ENCODE measurements at regions not wholly inside any gene's neighbourhood (a gene's known extent, or its start where the extent isn't known, plus 50 kb on each side); places are given as distances from the start of the nearest gene placed in this dataset.
A peak's percentile ranks its signal among the peaks of the same experiment; 100 is the strongest.

- Histone ChIP-seq H2BK120ac (replicated peaks; ENCODE audit: low read depth, low read length) (no peak overlapping the region), H3K27me3 (replicated peaks in 1 of 4; ENCODE audit: control insufficient read depth in 3 of 4, extremely low read depth in 1 of 4, insufficient read depth in 3 of 4, low read length in 3 of 4) (no peaks in the 10 kb centered on the region; a peak in 1 of 7 replicates), H3K4me3 (ENCODE audit: extremely low read depth in 1 of 4, insufficient read depth in 2 of 4, low read depth in 3 of 4, low read length in 4 of 4) (no peak overlapping the region), H3K9ac (replicated peaks in 1 of 4; ENCODE audit: extremely low read depth in 1 of 4, low read depth in 3 of 4, low read length in 3 of 4) (no peak overlapping the region), H3K23ac (ENCODE audit: insufficient read length) (no peak overlapping the region), H2AFZ (ENCODE audit: low read length) (peak overlapping the region; percentile 13; the same call in 1 of the 2 replicates), H4K8ac (ENCODE audit: extremely low read depth, insufficient read depth, low read length) (no peak overlapping the region), H4K20me1 (replicated peaks in 1 of 2; ENCODE audit: control insufficient read depth in 1 of 2, insufficient read depth in 2 of 2, low read length in 2 of 2) (no peaks in the 10 kb centered on the region), H3K4me2 (ENCODE audit: insufficient read depth in 1 of 2, low read depth in 2 of 2, low read length in 2 of 2) (no peak overlapping the region), H3K23me2 (ENCODE audit: low read depth, low read length) (no peaks in the 10 kb centered on the region), H3K79me2 (ENCODE audit: control insufficient read depth in 1 of 2, insufficient read depth in 2 of 2, low read length in 2 of 2) (no peaks in the 10 kb centered on the region), H2BK5ac (ENCODE audit: low read depth, low read length) (no peak overlapping the region), H3K4ac (replicated peaks; ENCODE audit: insufficient read length, low read depth, low read length) (no peak overlapping the region), H2BK12ac (ENCODE audit: low read depth, low read length) (no peak overlapping the region), H3K18ac (ENCODE audit: extremely low read depth, low read length) (no peak overlapping the region), H3K79me1 (ENCODE audit: low read depth, low read length) (no peaks in the 10 kb centered on the region), H2BK15ac (ENCODE audit: low read length) (no peak overlapping the region), H3K14ac (ENCODE audit: insufficient read length) (no peak overlapping the region), H3K4me1 (replicated peaks in 1 of 4; ENCODE audit: control insufficient read depth in 3 of 4, insufficient read depth in 4 of 4, low read length in 3 of 4) (no peaks in the 10 kb centered on the region), H2BK20ac (ENCODE audit: low read length) (no peak overlapping the region), H3K36me3 (ENCODE audit: control insufficient read depth in 2 of 4, insufficient read depth in 4 of 4, low read length in 3 of 4) (no peaks in the 10 kb centered on the region), H3K56ac (replicated peaks; ENCODE audit: insufficient read length, low read depth, low read length) (no peak overlapping the region), H3K9me3 (ENCODE audit: insufficient read depth in 2 of 2, low read depth in 1 of 2, low read length in 1 of 2) (no peaks in the 10 kb centered on the region), H4K91ac (replicated peaks; ENCODE audit: insufficient read length, low read length) (no peak overlapping the region), H4K5ac (ENCODE audit: insufficient read length, low read depth, low read length) (no peak overlapping the region), H3K27ac (ENCODE audit: low read depth, low read length) (no peak overlapping the region), H2AK5ac (ENCODE audit: low read depth, low read length) (no peak overlapping the region)
- WGBS, 2 experiments (ENCODE audit: extremely low coverage in 1 of 2, insufficient coverage in 1 of 2, insufficient read length in 1 of 2, insufficient replicate concordance in 2 of 2, low coverage in 1 of 2, low lambda C conversion rate in 2 of 2, missing lambda C conversion rate in 1 of 2) = 78% methylated on average over 3 of the region's 3 CpGs; no CpG with 5 or more reads in 1 of the 2 experiments
- ChIA-PET CTCF (ENCODE audit: partially characterized antibody) (interaction anchor here (1.0 to 2.2 kb wide), 2 partner anchors 11 to 114 kb away, joined by 5 to 6 read pairs; no protein-coding TSS in a partner anchor), POLR2A (ENCODE audit: partially characterized antibody) (no interaction called here)
- FAIRE-seq = no peak
- no peak for DNase-seq (ENCODE audit: low read depth in 1 of 2, low spot score in 2 of 2)
- TF ChIP-seq SP2 (IDR thresholded peaks at IDR 0.05; ENCODE audit: low read length) (no peak), CBX5 (IDR thresholded peaks at IDR 0.05; ENCODE audit: low read depth, low read length) (no peak), FOSL1 (IDR thresholded peaks at IDR 0.05; ENCODE audit: insufficient read depth, low read depth, low read length) (no peak), ATF2 (IDR thresholded peaks at IDR 0.05; ENCODE audit: low read length) (no peak)
- TF ChIP-seq, protein P1, sequence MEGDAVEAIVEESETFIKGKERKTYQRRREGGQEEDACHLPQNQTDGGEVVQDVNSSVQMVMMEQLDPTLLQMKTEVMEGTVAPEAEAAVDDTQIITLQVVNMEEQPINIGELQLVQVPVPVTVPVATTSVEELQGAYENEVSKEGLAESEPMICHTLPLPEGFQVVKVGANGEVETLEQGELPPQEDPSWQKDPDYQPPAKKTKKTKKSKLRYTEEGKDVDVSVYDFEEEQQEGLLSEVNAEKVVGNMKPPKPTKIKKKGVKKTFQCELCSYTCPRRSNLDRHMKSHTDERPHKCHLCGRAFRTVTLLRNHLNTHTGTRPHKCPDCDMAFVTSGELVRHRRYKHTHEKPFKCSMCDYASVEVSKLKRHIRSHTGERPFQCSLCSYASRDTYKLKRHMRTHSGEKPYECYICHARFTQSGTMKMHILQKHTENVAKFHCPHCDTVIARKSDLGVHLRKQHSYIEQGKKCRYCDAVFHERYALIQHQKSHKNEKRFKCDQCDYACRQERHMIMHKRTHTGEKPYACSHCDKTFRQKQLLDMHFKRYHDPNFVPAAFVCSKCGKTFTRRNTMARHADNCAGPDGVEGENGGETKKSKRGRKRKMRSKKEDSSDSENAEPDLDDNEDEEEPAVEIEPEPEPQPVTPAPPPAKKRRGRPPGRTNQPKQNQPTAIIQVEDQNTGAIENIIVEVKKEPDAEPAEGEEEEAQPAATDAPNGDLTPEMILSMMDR (IDR thresholded peaks at IDR 0.05; ENCODE audit: control extremely low read depth in 1 of 3, insufficient read depth in 1 of 3, low read depth in 1 of 3, low read length in 3 of 3) = no peak
Observed at GRCh38 chr10:83164156-83164555, 975.2 kb upstream of the GHITM start.
